GM23338 (cell line): ENCODE measurements at regions not wholly inside any gene's neighbourhood (a gene's known extent, or its start where the extent isn't known, plus 50 kb on each side); places are given as distances from the start of the nearest gene placed in this dataset.

Experiments
- ATAC-seq: fragments of 200-7000 bp; cut with Tn5 transposase; 3 replicates; pipeline ENCODE4 v1.9.1; 2020
- DNase-seq: peaks from one replicate; pipeline ENCODE4 v3.0.0-alpha.2; 2015; ENCODE audit warnings: low spot score
- H2AFZ ChIP-seq: fragments of 200-600 bp; sonication (generic); 2 replicates; pipeline ENCODE4 v1.8.0; 2016; ENCODE audit warnings: antibody characterized with exemption, mild to moderate bottlenecking, moderate library complexity
- H3F3A ChIP-seq: fragments of 200-600 bp; sonication (generic); replicated peaks from 2 replicates; pipeline ENCODE4 v1.8.0; 2017; ENCODE audit warnings: antibody characterized with exemption, mixed run types, low read depth
- H3K27ac ChIP-seq: fragments of 200-600 bp; sonication (generic); 2 replicates; pipeline ENCODE4 v1.6.1; 2016; ENCODE audit warnings: low read depth
- H3K27me3 ChIP-seq: fragments of 200-600 bp; sonication (generic); 2 replicates; pipeline ENCODE4 v1.8.0; 2016; ENCODE audit warnings: mild to moderate bottlenecking, mixed run types, moderate library complexity; ENCODE audit not compliant: insufficient read depth
- H3K36me3 ChIP-seq: fragments of 200-600 bp; sonication (generic); 2 replicates; pipeline ENCODE4 v1.8.0; 2016; ENCODE audit warnings: mild to moderate bottlenecking; ENCODE audit not compliant: insufficient read depth
- H3K4me1 ChIP-seq: fragments of 200-600 bp; sonication (generic); 2 replicates; pipeline ENCODE4 v1.8.0; 2016; ENCODE audit warnings: mild to moderate bottlenecking, moderate library complexity; ENCODE audit not compliant: insufficient read depth
- H3K4me2 ChIP-seq: fragments of 200-600 bp; sonication (generic); 2 replicates; pipeline ENCODE4 v1.7.1; 2017; ENCODE audit warnings: mixed run types
- H3K4me3 ChIP-seq: fragments of 200-600 bp; sonication (generic); 2 replicates; pipeline ENCODE4 v1.6.1; 2016; ENCODE audit warnings: mixed run types
- H3K79me2 ChIP-seq: fragments of 200-600 bp; sonication (generic); replicated peaks from 2 replicates; pipeline ENCODE4 v1.8.0; 2017; ENCODE audit warnings: mild to moderate bottlenecking; ENCODE audit not compliant: insufficient read depth
- H3K9me2 ChIP-seq: fragments of 200-600 bp; sonication (generic); 2 replicates; pipeline ENCODE4 v1.8.0; 2017; ENCODE audit not compliant: insufficient read depth
- H4K20me1 ChIP-seq: fragments of 200-600 bp; sonication (generic); replicated peaks from 2 replicates; pipeline ENCODE4 v1.8.0; 2017; ENCODE audit warnings: mild to moderate bottlenecking; ENCODE audit not compliant: insufficient read depth
- H3K27ac Mint-ChIP-seq: 2 replicates; pipeline ENCODE4 v1.8.0; 2020; ENCODE audit warnings: inconsistent platforms, mild to moderate bottlenecking, moderate library complexity, mixed read lengths
- H3K27me3 Mint-ChIP-seq: 3 replicates; pipeline ENCODE4 v1.8.0; 2022; ENCODE audit warnings: low read depth, mild to moderate bottlenecking, moderate library complexity, mixed read lengths, inconsistent platforms; ENCODE audit not compliant: insufficient read depth, poor library complexity
- H3K36me3 Mint-ChIP-seq: 3 replicates; pipeline ENCODE4 v1.8.0; 2021; ENCODE audit warnings: low read depth, mild to moderate bottlenecking, inconsistent platforms, moderate library complexity, mixed read lengths
- H3K4me1 Mint-ChIP-seq: 3 replicates; pipeline ENCODE4 v1.8.0; 2020; ENCODE audit warnings: mild to moderate bottlenecking, inconsistent platforms, mixed read lengths
- H3K4me3 Mint-ChIP-seq: 3 replicates; pipeline ENCODE4 v1.8.0; 2021; ENCODE audit warnings: moderate library complexity, mild to moderate bottlenecking, inconsistent platforms, mixed read lengths
- H3K9me3 Mint-ChIP-seq: 3 replicates; pipeline ENCODE4 v1.8.0; 2020; ENCODE audit warnings: moderate library complexity, mild to moderate bottlenecking, inconsistent platforms, mixed read lengths
- EZH2 ChIP-seq: fragments of 200-600 bp; sonication (generic); IDR thresholded peaks from one replicate; pipeline ENCODE4 v1.8.0; 2017; ENCODE audit warnings: antibody characterized with exemption, mild to moderate bottlenecking, low read depth; ENCODE audit not compliant: unreplicated experiment
- EZH2phosphoT487 ChIP-seq: fragments of 200-600 bp; sonication (generic); IDR thresholded peaks from one replicate; pipeline ENCODE4 v1.8.1; 2018; ENCODE audit warnings: antibody characterized with exemption; ENCODE audit not compliant: unreplicated experiment
- JUNB ChIP-seq: IDR thresholded peaks from one replicate; pipeline ENCODE4 v1.6.1; 2016; ENCODE audit warnings: antibody characterized with exemption; ENCODE audit not compliant: unreplicated experiment
- POLR2AphosphoS5 ChIP-seq: IDR thresholded peaks from 2 replicates; pipeline ENCODE4 v1.6.1; 2016; ENCODE audit warnings: antibody characterized with exemption, low read depth
- STAT1 ChIP-seq: IDR thresholded peaks from one replicate; pipeline ENCODE4 v1.6.1; 2016; ENCODE audit warnings: antibody characterized with exemption; ENCODE audit not compliant: unreplicated experiment
- ZNF114 ChIP-seq: fragments of 250-450 bp; sonication (Bioruptor Pico); IDR thresholded peaks from 2 replicates; pipeline ENCODE4 v1.5.0; 2020; ENCODE audit warnings: mild to moderate bottlenecking, moderate library complexity
- TF ChIP-seq, protein P1 (sequence below): fragments of 250-450 bp; sonication (Bioruptor Pico); IDR thresholded peaks from 2 replicates; pipeline ENCODE4 v1.5.0; 2020; ENCODE audit warnings: mild to moderate bottlenecking, moderate library complexity
- TF ChIP-seq, protein P2 (sequence below), 2 experiments: fragments of 200-600 bp in 1 of 2; sonication (generic) in 1 of 2; conservative IDR thresholded peaks; 2 replicates each; pipeline versions ENCODE4 v1.5.1 to v1.6.1; 2016 to 2017; ENCODE audit warnings: antibody characterized with exemption in 2 of 2, low read depth in 2 of 2, mild to moderate bottlenecking in 2 of 2, moderate library complexity in 1 of 2
- TF ChIP-seq, protein P3 (sequence below): IDR thresholded peaks from 2 replicates; pipeline ENCODE4 v1.6.1; 2016; ENCODE audit warnings: antibody characterized with exemption
- TF ChIP-seq, protein P4 (sequence below): IDR thresholded peaks from one replicate; pipeline ENCODE4 v1.6.1; 2018; ENCODE audit warnings: antibody characterized with exemption; ENCODE audit not compliant: unreplicated experiment

DNA sequence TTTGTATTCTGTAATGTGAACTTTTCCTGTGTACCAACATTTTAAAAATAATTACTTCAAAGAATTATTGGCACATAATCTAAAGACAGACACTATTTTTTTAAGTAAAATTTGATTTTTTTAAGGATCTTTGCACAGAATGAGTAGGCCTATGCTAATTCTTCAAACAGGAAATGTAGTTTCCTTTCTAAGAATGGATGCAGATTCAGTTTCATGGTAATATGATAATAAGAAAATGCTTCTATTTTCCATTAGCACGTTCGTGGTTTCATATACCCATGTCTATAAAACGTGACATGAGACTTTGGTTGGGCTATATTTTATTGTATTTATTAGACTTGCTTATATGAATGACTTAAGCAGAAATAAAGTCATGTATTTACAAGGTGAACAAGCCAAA, 191.8 kb upstream of the RBBP8 start (continued):
- TF ChIP-seq, protein P1, sequence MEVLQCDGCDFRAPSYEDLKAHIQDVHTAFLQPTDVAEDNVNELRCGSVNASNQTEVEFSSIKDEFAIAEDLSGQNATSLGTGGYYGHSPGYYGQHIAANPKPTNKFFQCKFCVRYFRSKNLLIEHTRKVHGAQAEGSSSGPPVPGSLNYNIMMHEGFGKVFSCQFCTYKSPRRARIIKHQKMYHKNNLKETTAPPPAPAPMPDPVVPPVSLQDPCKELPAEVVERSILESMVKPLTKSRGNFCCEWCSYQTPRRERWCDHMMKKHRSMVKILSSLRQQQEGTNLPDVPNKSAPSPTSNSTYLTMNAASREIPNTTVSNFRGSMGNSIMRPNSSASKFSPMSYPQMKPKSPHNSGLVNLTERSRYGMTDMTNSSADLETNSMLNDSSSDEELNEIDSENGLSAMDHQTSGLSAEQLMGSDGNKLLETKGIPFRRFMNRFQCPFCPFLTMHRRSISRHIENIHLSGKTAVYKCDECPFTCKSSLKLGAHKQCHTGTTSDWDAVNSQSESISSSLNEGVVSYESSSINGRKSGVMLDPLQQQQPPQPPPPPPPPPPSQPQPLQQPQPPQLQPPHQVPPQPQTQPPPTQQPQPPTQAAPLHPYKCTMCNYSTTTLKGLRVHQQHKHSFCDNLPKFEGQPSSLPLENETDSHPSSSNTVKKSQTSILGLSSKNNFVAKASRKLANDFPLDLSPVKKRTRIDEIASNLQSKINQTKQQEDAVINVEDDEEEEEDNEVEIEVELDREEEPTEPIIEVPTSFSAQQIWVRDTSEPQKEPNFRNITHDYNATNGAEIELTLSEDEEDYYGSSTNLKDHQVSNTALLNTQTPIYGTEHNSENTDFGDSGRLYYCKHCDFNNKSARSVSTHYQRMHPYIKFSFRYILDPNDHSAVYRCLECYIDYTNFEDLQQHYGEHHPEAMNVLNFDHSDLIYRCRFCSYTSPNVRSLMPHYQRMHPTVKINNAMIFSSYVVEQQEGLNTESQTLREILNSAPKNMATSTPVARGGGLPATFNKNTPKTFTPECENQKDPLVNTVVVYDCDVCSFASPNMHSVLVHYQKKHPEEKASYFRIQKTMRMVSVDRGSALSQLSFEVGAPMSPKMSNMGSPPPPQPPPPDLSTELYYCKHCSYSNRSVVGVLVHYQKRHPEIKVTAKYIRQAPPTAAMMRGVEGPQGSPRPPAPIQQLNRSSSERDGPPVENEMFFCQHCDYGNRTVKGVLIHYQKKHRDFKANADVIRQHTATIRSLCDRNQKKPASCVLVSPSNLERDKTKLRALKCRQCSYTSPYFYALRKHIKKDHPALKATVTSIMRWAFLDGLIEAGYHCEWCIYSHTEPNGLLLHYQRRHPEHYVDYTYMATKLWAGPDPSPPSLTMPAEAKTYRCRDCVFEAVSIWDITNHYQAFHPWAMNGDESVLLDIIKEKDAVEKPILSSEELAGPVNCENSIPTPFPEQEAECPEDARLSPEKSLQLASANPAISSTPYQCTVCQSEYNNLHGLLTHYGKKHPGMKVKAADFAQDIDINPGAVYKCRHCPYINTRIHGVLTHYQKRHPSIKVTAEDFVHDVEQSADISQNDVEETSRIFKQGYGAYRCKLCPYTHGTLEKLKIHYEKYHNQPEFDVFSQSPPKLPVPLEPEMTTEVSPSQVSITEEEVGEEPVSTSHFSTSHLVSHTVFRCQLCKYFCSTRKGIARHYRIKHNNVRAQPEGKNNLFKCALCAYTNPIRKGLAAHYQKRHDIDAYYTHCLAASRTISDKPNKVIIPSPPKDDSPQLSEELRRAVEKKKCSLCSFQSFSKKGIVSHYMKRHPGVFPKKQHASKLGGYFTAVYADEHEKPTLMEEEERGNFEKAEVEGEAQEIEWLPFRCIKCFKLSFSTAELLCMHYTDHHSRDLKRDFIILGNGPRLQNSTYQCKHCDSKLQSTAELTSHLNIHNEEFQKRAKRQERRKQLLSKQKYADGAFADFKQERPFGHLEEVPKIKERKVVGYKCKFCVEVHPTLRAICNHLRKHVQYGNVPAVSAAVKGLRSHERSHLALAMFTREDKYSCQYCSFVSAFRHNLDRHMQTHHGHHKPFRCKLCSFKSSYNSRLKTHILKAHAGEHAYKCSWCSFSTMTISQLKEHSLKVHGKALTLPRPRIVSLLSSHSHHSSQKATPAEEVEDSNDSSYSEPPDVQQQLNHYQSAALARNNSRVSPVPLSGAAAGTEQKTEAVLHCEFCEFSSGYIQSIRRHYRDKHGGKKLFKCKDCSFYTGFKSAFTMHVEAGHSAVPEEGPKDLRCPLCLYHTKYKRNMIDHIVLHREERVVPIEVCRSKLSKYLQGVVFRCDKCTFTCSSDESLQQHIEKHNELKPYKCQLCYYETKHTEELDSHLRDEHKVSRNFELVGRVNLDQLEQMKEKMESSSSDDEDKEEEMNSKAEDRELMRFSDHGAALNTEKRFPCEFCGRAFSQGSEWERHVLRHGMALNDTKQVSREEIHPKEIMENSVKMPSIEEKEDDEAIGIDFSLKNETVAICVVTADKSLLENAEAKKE (CRISPR knock-in tag) = no peak
- TF ChIP-seq, protein P2, sequence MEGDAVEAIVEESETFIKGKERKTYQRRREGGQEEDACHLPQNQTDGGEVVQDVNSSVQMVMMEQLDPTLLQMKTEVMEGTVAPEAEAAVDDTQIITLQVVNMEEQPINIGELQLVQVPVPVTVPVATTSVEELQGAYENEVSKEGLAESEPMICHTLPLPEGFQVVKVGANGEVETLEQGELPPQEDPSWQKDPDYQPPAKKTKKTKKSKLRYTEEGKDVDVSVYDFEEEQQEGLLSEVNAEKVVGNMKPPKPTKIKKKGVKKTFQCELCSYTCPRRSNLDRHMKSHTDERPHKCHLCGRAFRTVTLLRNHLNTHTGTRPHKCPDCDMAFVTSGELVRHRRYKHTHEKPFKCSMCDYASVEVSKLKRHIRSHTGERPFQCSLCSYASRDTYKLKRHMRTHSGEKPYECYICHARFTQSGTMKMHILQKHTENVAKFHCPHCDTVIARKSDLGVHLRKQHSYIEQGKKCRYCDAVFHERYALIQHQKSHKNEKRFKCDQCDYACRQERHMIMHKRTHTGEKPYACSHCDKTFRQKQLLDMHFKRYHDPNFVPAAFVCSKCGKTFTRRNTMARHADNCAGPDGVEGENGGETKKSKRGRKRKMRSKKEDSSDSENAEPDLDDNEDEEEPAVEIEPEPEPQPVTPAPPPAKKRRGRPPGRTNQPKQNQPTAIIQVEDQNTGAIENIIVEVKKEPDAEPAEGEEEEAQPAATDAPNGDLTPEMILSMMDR (conservative IDR thresholded peaks at IDR 0.05; ENCODE audit: low read depth in 2 of 2) = no peak
- TF ChIP-seq STAT1 (no peak), JUNB (no peak), EZH2 (no peak), POLR2AphosphoS5 (no peak)
- TF ChIP-seq, protein P3, sequence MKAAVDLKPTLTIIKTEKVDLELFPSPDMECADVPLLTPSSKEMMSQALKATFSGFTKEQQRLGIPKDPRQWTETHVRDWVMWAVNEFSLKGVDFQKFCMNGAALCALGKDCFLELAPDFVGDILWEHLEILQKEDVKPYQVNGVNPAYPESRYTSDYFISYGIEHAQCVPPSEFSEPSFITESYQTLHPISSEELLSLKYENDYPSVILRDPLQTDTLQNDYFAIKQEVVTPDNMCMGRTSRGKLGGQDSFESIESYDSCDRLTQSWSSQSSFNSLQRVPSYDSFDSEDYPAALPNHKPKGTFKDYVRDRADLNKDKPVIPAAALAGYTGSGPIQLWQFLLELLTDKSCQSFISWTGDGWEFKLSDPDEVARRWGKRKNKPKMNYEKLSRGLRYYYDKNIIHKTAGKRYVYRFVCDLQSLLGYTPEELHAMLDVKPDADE = no peak

DNA sequence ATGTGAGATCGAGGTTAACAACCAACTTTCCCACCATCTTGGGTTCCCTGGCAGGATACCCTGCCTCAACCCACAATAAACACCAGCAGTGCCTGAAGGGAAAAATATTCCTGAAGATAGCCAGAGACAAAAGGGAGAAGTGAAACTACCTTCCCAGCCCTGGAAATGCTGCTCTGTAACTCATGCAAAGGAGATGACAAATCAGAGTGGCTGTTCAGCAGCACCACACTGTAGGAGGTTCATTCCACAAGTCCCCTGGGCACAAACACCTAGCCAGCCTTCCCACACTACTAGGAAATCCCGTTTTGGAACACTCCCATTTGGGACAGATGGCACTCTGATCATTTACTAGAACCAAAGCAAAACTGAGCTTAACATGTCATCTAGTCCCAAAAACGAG, 190.7 kb upstream of the RBBP8 start:
- Mint-ChIP-seq H3K4me3 (no peak overlapping the region), H3K9me3 (no peaks in the 10 kb centered on the region), H3K27ac (no peak overlapping the region), H3K4me1 (no peaks in the 10 kb centered on the region), H3K36me3 (no peaks in the 10 kb centered on the region), H3K27me3 (no peaks in the 10 kb centered on the region)
- Histone ChIP-seq H3K36me3 (no peaks in the 10 kb centered on the region), H3F3A (no peaks in the 10 kb centered on the region), H4K20me1 (no peaks in the 10 kb centered on the region), H3K4me2 (no peak overlapping the region), H3K27me3 (no peaks in the 10 kb centered on the region), H3K27ac (no peak overlapping the region), H3K4me3 (no peak overlapping the region), H2AFZ (0 out of 2 replicates have a peak overlapping the region, but pooled peaks have one; percentile 15), H3K79me2 (no peaks in the 10 kb centered on the region), H3K4me1 (no peaks in the 10 kb centered on the region), H3K9me2 (no peaks in the 10 kb centered on the region)
- DNase-seq (no peak), ATAC-seq (no peak)
- TF ChIP-seq JUNB (no peak), EZH2 (no peak), ZNF114 (no peak), EZH2phosphoT487 (no peak)
- TF ChIP-seq, protein P2 (conservative IDR thresholded peaks at IDR 0.05; ENCODE audit: low read depth in 2 of 2) = no peak
- TF ChIP-seq, protein P4, sequence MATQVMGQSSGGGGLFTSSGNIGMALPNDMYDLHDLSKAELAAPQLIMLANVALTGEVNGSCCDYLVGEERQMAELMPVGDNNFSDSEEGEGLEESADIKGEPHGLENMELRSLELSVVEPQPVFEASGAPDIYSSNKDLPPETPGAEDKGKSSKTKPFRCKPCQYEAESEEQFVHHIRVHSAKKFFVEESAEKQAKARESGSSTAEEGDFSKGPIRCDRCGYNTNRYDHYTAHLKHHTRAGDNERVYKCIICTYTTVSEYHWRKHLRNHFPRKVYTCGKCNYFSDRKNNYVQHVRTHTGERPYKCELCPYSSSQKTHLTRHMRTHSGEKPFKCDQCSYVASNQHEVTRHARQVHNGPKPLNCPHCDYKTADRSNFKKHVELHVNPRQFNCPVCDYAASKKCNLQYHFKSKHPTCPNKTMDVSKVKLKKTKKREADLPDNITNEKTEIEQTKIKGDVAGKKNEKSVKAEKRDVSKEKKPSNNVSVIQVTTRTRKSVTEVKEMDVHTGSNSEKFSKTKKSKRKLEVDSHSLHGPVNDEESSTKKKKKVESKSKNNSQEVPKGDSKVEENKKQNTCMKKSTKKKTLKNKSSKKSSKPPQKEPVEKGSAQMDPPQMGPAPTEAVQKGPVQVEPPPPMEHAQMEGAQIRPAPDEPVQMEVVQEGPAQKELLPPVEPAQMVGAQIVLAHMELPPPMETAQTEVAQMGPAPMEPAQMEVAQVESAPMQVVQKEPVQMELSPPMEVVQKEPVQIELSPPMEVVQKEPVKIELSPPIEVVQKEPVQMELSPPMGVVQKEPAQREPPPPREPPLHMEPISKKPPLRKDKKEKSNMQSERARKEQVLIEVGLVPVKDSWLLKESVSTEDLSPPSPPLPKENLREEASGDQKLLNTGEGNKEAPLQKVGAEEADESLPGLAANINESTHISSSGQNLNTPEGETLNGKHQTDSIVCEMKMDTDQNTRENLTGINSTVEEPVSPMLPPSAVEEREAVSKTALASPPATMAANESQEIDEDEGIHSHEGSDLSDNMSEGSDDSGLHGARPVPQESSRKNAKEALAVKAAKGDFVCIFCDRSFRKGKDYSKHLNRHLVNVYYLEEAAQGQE = no peak
